OCI-LY3 (cell line): ENCODE measurements at regions not wholly inside any gene's neighbourhood (a gene's known extent, or its start where the extent isn't known, plus 50 kb on each side); places are given as distances from the start of the nearest gene placed in this dataset.
"Not testable (repeated sequence)": the region's sequence is repeated elsewhere in the genome, so short reads cannot be mapped to it uniquely, and the experiment has no call there.

ENCODE experiments used
- H2AFZ ChIP-seq: fragments of 200-600, 300-600 bp; shearing (Covaris generic); 2 replicates; pipeline ENCODE4 v1.6.0; 2014; ENCODE audit warnings: antibody characterized with exemption, low read depth, low read length
- H3K27ac ChIP-seq: fragments of 200-600, 300-600 bp; sonication (generic); 2 replicates; pipeline ENCODE4 v1.5.1; 2014; ENCODE audit warnings: mild to moderate bottlenecking, low read length, moderate library complexity, mixed read lengths
- H3K27me3 ChIP-seq: fragments of 200-600, 300-600 bp; sonication (generic); 2 replicates; pipeline ENCODE4 v1.6.1; 2014; ENCODE audit warnings: low read depth, low read length, mixed read lengths
- H3K36me3 ChIP-seq: fragments of 200-600, 300-600 bp; sonication (generic); replicated peaks from 2 replicates; pipeline ENCODE3; 2014; ENCODE audit warnings: low read depth, low read length, mixed read lengths
- H3K4me1 ChIP-seq: fragments of 300-600, 200-600 bp; sonication (generic); 2 replicates; pipeline ENCODE4 v1.6.1; 2014; ENCODE audit warnings: low read length, mixed read lengths
- H3K4me2 ChIP-seq: fragments of 200-600, 300-600 bp; sonication (generic); 2 replicates; pipeline ENCODE4 v1.6.1; 2014; ENCODE audit warnings: low read length, mixed read lengths
- H3K4me3 ChIP-seq: fragments of 300-600, 200-600 bp; sonication (generic); 2 replicates; pipeline ENCODE4 v1.5.1; 2014; ENCODE audit warnings: antibody characterized with exemption, mild to moderate bottlenecking, low read length, moderate library complexity
- H3K79me2 ChIP-seq: fragments of 300-600, 200-600 bp; shearing (Covaris generic); 2 replicates; pipeline ENCODE4 v1.6.1; 2014; ENCODE audit warnings: mild to moderate bottlenecking, low read length, mixed read lengths
- H3K9ac ChIP-seq: fragments of 300-600, 200-600 bp; shearing (Covaris generic); 2 replicates; pipeline ENCODE4 v1.6.0; 2014; ENCODE audit warnings: mild to moderate bottlenecking, low read length, moderate library complexity
- H3K9me3 ChIP-seq: fragments of 200-600, 300-600 bp; shearing (Covaris generic); 2 replicates; pipeline ENCODE4 v1.6.1; 2014; ENCODE audit warnings: low read length, mixed read lengths; ENCODE audit not compliant: insufficient read depth
- H4K20me1 ChIP-seq: fragments of 200-600, 300-600 bp; sonication (generic); 2 replicates; pipeline ENCODE4 v1.6.1; 2016; ENCODE audit warnings: low read length, mixed read lengths; ENCODE audit not compliant: insufficient read depth
- CTCF ChIP-seq: fragments of 200-600, 300-600 bp; sonication (generic); IDR thresholded peaks from 2 replicates; pipeline ENCODE4 v1.5.1; 2014; ENCODE audit warnings: antibody characterized with exemption, low read length, low read depth
- EZH2phosphoT487 ChIP-seq: fragments of 200-600 bp; shearing (Covaris generic); IDR thresholded peaks from 2 replicates; pipeline ENCODE4 v1.6.1; 2018; ENCODE audit warnings: antibody characterized with exemption, mixed run types, low read depth

DNA sequence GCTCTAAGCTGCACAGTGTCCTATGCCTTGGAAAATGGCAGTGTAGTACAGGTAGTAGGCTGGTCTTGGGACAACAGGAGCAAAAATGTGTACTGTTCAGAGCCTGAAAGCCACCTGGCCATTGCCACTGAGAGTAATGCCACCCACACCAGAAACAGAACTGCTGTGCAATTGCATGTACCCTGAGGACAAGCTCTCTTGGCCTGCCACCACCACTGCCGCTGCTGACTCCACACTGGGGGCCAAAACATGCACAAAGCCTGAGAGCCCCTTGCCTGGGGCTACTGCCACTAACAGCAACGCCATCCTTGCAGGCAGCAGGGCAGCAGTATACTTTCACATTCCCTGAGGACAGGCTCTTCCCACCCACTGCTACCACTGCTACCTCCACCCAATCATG lies 251.9 kb upstream of the CDH12 start:
- no peaks in the 10 kb centered on the region for H3K79me2 ChIP-seq
- no peaks in the 10 kb centered on the region for H3K36me3 ChIP-seq
- no peak overlapping the region for H3K4me2 ChIP-seq
- TF ChIP-seq CTCF (no peak), EZH2phosphoT487 (no peak)
- H4K20me1 ChIP-seq, result no peaks in the 10 kb centered on the region
- no peaks in the 10 kb centered on the region for H3K9me3 ChIP-seq
- H3K4me1 ChIP-seq, result no peaks in the 10 kb centered on the region
- no peak overlapping the region for H3K9ac ChIP-seq
- no peak overlapping the region for H3K27ac ChIP-seq
- no peak overlapping the region for H3K4me3 ChIP-seq
- no peaks in the 10 kb centered on the region for H3K27me3 ChIP-seq
- no peak overlapping the region for H2AFZ ChIP-seq

GRCh38 chr5:23103566-23103965 lies 250.4 kb upstream of the CDH12 start:
- TF ChIP-seq EZH2phosphoT487, result no peak
- no peak for TF ChIP-seq CTCF
- Histone ChIP-seq H3K36me3 (no peaks in the 10 kb centered on the region), H3K79me2 (no peaks in the 10 kb centered on the region), H3K27ac (no peak overlapping the region), H3K9ac (no peak overlapping the region), H3K9me3 (no peaks in the 10 kb centered on the region), H3K4me3 (no peak overlapping the region), H3K4me1 (no peaks in the 10 kb centered on the region), H3K4me2 (no peak overlapping the region), H2AFZ (no peak overlapping the region), H3K27me3 (no peaks in the 10 kb centered on the region), H4K20me1 (no peaks in the 10 kb centered on the region)

GRCh38 chr5:23095418-23095817 lies 242.3 kb upstream of the CDH12 start:
- H3K27ac ChIP-seq, H3K36me3 ChIP-seq, H3K79me2 ChIP-seq, H3K27me3 ChIP-seq, H3K4me3 ChIP-seq, H3K9me3 ChIP-seq, H3K9ac ChIP-seq, H2AFZ ChIP-seq, H3K4me1 ChIP-seq, H4K20me1 ChIP-seq, H3K4me2 ChIP-seq: not testable (repeated sequence)

DNA sequence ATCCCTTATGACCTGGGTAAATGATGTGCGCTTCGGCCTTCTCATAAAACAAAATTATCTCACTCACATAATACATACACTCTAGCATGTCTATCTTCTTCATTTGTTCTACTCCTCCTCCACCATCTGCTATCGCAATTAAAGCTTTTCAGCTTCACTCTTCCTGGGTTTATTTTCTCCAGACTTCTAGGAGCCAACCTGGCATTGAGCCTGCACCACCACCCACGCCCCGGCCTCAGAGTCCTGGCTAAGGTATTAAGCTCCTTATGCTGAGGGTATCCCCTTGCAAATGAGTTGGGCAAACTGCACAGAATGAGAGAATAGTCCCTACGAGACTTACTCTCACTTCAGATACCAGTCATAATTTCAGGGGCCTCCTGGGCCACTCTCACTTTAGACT lies 236.1 kb upstream of the CDH12 start:
- TF ChIP-seq EZH2phosphoT487 (no peak), CTCF (no peak)
- no peaks in the 10 kb centered on the region for H4K20me1 ChIP-seq
- no peak overlapping the region for H3K4me2 ChIP-seq
- H3K4me1 ChIP-seq, result no peaks in the 10 kb centered on the region
- H2AFZ ChIP-seq, result no peak overlapping the region
- no peaks in the 10 kb centered on the region for H3K27me3 ChIP-seq
- H3K27ac ChIP-seq, result no peak overlapping the region
- no peaks in the 10 kb centered on the region for H3K79me2 ChIP-seq
- no peak overlapping the region for H3K4me3 ChIP-seq
- H3K9ac ChIP-seq, result no peak overlapping the region
- H3K36me3 ChIP-seq, result no peaks in the 10 kb centered on the region
- H3K9me3 ChIP-seq, result no peaks in the 10 kb centered on the region

DNA sequence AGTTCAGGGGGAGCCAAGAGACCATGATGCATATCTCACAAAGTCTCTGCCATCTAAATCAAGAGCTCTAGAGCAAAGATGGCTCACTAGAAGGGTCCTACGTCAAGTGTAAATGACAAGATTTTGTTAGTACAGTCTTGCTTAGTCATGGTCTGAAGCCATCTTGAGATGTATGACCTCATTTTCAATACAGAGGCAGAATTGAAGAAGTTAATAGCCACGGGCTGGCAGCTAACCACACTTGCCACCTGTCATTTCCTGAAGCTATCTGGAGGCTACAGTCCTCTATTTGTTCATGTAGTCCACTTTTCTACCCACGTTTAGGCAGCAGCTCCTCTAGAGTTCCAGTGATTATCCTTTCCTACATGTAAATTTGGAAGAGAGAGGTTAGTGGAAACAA lies 231.7 kb upstream of the CDH12 start:
- H3K4me2 ChIP-seq, result no peak overlapping the region
- TF ChIP-seq CTCF, result no peak
- no peak for TF ChIP-seq EZH2phosphoT487
- H3K79me2 ChIP-seq, result no peaks in the 10 kb centered on the region
- peak overlapping the region; percentile 69 for H2AFZ ChIP-seq
- H3K9ac ChIP-seq, result no peak overlapping the region
- no peaks in the 10 kb centered on the region for H3K36me3 ChIP-seq
- H3K9me3 ChIP-seq, result no peaks in the 10 kb centered on the region
- no peak overlapping the region for H3K27ac ChIP-seq
- no peaks in the 10 kb centered on the region for H3K4me1 ChIP-seq
- no peaks in the 10 kb centered on the region for H4K20me1 ChIP-seq
- H3K4me3 ChIP-seq, result no peak overlapping the region
- H3K27me3 ChIP-seq, result no peaks in the 10 kb centered on the region
